IMR-90 (cell line): ENCODE measurements at regions not wholly inside any gene's neighbourhood (a gene's known extent, or its start where the extent isn't known, plus 50 kb on each side); places are given as distances from the start of the nearest gene placed in this dataset.

Experiments used
- ATAC-seq: fragments of 200-7000 bp; cut with Tn5 transposase; 2 replicates; pipeline ENCODE4 v1.9.1; 2020; ENCODE audit warnings: low read depth, mild to moderate bottlenecking, moderate library complexity
- BruUV-seq: library from RNA; stranded (reverse); fragments of 400-500 nt; replicated peaks from 2 replicates; lab custom pipeline; 2021; lab: Mats Ljungman, UMichigan
- CTCF ChIA-PET: fragments of 300-600 bp; formaldehyde crosslinking; extraction: SDS; loops from one replicate; lab custom pipeline; 2021; ENCODE audit warnings: antibody characterized with exemption; lab: Yijun Ruan, JAX
- POLR2A ChIA-PET: fragments of 300-600 bp; sonication (Branson Sonifier 250); formaldehyde crosslinking; loops from one replicate; lab custom pipeline; 2022; ENCODE audit warnings: antibody characterized with exemption; ENCODE audit not compliant: unreplicated experiment; lab: Charles Lee
- DNase-seq: peaks from one replicate; pipeline ENCODE4 v3.0.0; 2013
- H2AFZ ChIP-seq: replicated peaks from 2 replicates; pipeline ENCODE3; 2013; ENCODE audit warnings: low read length, mild to moderate bottlenecking; ENCODE audit not compliant: poor library complexity
- H2AK5ac ChIP-seq: 2 replicates; pipeline ENCODE4 v1.6.1; 2013; ENCODE audit warnings: low read depth, low read length, inconsistent platforms
- H2AK9ac ChIP-seq: replicated peaks from 2 replicates; pipeline ENCODE3; 2013; ENCODE audit warnings: mild to moderate bottlenecking, low read depth, low read length, moderate library complexity; ENCODE audit not compliant: poor library complexity
- H2BK120ac ChIP-seq: 2 replicates; pipeline ENCODE4 v1.6.1; 2013; ENCODE audit warnings: low read depth, low read length, inconsistent platforms
- H2BK15ac ChIP-seq: 3 replicates; pipeline ENCODE4 v1.6.1; 2013; ENCODE audit warnings: low read depth, low read length, inconsistent platforms
- H2BK20ac ChIP-seq: 2 replicates; pipeline ENCODE4 v1.6.1; 2013; ENCODE audit warnings: low read depth, mild to moderate bottlenecking, inconsistent platforms, low read length, moderate library complexity
- H2BK5ac ChIP-seq: 2 replicates; pipeline ENCODE4 v1.6.1; 2013; ENCODE audit warnings: mild to moderate bottlenecking, low read depth, low read length, inconsistent platforms; ENCODE audit not compliant: poor library complexity, severe bottlenecking
- H3K14ac ChIP-seq: replicated peaks from 2 replicates; pipeline ENCODE4 v1.6.1; 2013; ENCODE audit warnings: low read depth, low read length, inconsistent platforms
- H3K18ac ChIP-seq: 2 replicates; pipeline ENCODE4 v1.6.1; 2013; ENCODE audit warnings: low read depth, low read length, control low read depth
- H3K23ac ChIP-seq: 2 replicates; pipeline ENCODE4 v1.6.1; 2013; ENCODE audit warnings: low read depth, low read length, inconsistent platforms
- H3K27ac ChIP-seq: 2 replicates; pipeline ENCODE4 v1.5.1; 2013; ENCODE audit warnings: mild to moderate bottlenecking, control low read depth, low read length; ENCODE audit not compliant: insufficient read depth
- H3K27me3 ChIP-seq: 2 replicates; pipeline ENCODE4 v1.6.1; 2013; ENCODE audit warnings: low read length; ENCODE audit not compliant: control insufficient read depth, insufficient read depth
- H3K36me3 ChIP-seq: 2 replicates; pipeline ENCODE4 v1.6.1; 2013; ENCODE audit warnings: low read length, mixed read lengths; ENCODE audit not compliant: control insufficient read depth, insufficient read depth
- H3K4ac ChIP-seq: 2 replicates; pipeline ENCODE4 v1.6.1; 2013; ENCODE audit warnings: low read depth, low read length, inconsistent platforms
- H3K4me1 ChIP-seq: 2 replicates; pipeline ENCODE4 v1.6.1; 2013; ENCODE audit warnings: low read length, mixed read lengths; ENCODE audit not compliant: control insufficient read depth, insufficient read depth
- H3K4me2 ChIP-seq: 2 replicates; pipeline ENCODE4 v1.6.1; 2013; ENCODE audit warnings: low read depth, mild to moderate bottlenecking, control low read depth, low read length, moderate library complexity
- H3K4me3 ChIP-seq: 2 replicates; pipeline ENCODE4 v1.5.1; 2013; ENCODE audit warnings: low read depth, mild to moderate bottlenecking, control low read depth, low read length, moderate library complexity; ENCODE audit not compliant: insufficient read depth
- H3K56ac ChIP-seq: 2 replicates; pipeline ENCODE4 v1.6.1; 2013; ENCODE audit warnings: low read length, inconsistent platforms; ENCODE audit not compliant: insufficient read depth; ENCODE audit errors: extremely low read depth
- H3K79me1 ChIP-seq, 2 experiments: 2 replicates each; pipeline ENCODE4 v1.6.1; 2013; ENCODE audit warnings: low read length in 2 of 2, inconsistent platforms in 1 of 2, low read depth in 1 of 2
- H3K9ac ChIP-seq: 2 replicates; pipeline ENCODE4 v1.6.1; 2013; ENCODE audit warnings: low read depth, low read length, control low read depth
- H3K9me1 ChIP-seq: 2 replicates; pipeline ENCODE4 v1.6.1; 2013; ENCODE audit warnings: low read length, inconsistent platforms; ENCODE audit not compliant: insufficient read depth
- H3K9me3 ChIP-seq: 2 replicates; pipeline ENCODE4 v1.6.1; 2013; ENCODE audit warnings: low read length; ENCODE audit not compliant: control insufficient read depth, insufficient read depth
- H4K20me1 ChIP-seq: 2 replicates; pipeline ENCODE4 v1.6.1; 2013; ENCODE audit warnings: low read length, inconsistent platforms; ENCODE audit not compliant: insufficient read depth
- H4K5ac ChIP-seq: 2 replicates; pipeline ENCODE4 v1.6.1; 2013; ENCODE audit warnings: mild to moderate bottlenecking, low read depth, low read length, control low read depth
- H4K8ac ChIP-seq, 2 experiments: 2 replicates each; pipeline ENCODE4 v1.6.1; 2013; ENCODE audit warnings: low read depth in 2 of 2, low read length in 2 of 2, control low read depth in 1 of 2, inconsistent platforms in 1 of 2
- H4K91ac ChIP-seq: 2 replicates; pipeline ENCODE4 v1.6.1; 2013; ENCODE audit warnings: low read depth, low read length, inconsistent platforms; ENCODE audit not compliant: insufficient read depth
- BHLHE40 ChIP-seq: fragments of 150-350 bp; IDR thresholded peaks from 2 replicates; pipeline ENCODE4 v1.6.1; 2016; ENCODE audit warnings: mild to moderate bottlenecking, low read depth, low read length
- CEBPB ChIP-seq: IDR thresholded peaks from 2 replicates; pipeline ENCODE4 v1.6.1; 2012; ENCODE audit warnings: low read depth, low read length, improper control_type of control experiment
- CHD1 ChIP-seq: IDR thresholded peaks from 2 replicates; pipeline ENCODE4 v1.6.1; 2012; ENCODE audit warnings: low read depth, low read length, improper control_type of control experiment
- MAFK ChIP-seq: IDR thresholded peaks from 2 replicates; pipeline ENCODE4 v1.6.1; 2012; ENCODE audit warnings: low read depth, low read length, improper control_type of control experiment
- MAZ ChIP-seq: IDR thresholded peaks from 2 replicates; pipeline ENCODE4 v1.6.1; 2012; ENCODE audit warnings: low read depth, mild to moderate bottlenecking, low read length, improper control_type of control experiment, moderate library complexity, borderline replicate concordance
- MXI1 ChIP-seq: IDR thresholded peaks from 2 replicates; pipeline ENCODE4 v1.6.1; 2012; ENCODE audit warnings: low read depth, mild to moderate bottlenecking, low read length, moderate library complexity, borderline replicate concordance
- POLR2A ChIP-seq: IDR thresholded peaks from 2 replicates; pipeline ENCODE4 v1.6.1; 2012; ENCODE audit warnings: mild to moderate bottlenecking, low read depth, low read length
- RCOR1 ChIP-seq: IDR thresholded peaks from 2 replicates; pipeline ENCODE4 v1.6.1; 2012; ENCODE audit warnings: mild to moderate bottlenecking, low read length, improper control_type of control experiment; ENCODE audit not compliant: insufficient replicate concordance
- RFX5 ChIP-seq: IDR thresholded peaks from 2 replicates; pipeline ENCODE4 v1.8.0; 2012; ENCODE audit warnings: low read depth, mild to moderate bottlenecking, low read length, moderate library complexity
- SMC3 ChIP-seq: fragments of 150-350 bp; IDR thresholded peaks from 2 replicates; pipeline ENCODE4 v1.6.1; 2016; ENCODE audit warnings: low read depth, mild to moderate bottlenecking, antibody characterized with exemption, low read length, moderate library complexity
- WGBS, 2 experiments: methylation state at CpG; one replicate each; pipeline versions ENCODE4 v1.1.5 to v1.1.7; 2013; ENCODE audit warnings: missing lambda C conversion rate in 2 of 2; ENCODE audit not compliant: insufficient read length in 1 of 2; ENCODE audit errors: extremely low coverage in 2 of 2; 5-methylcytosine and 5-hydroxymethylcytosine counted together
- dilution Hi-C: fragments of 300-500 bp; cut with HindIII; formaldehyde crosslinking; loops from one replicate; pipeline ENCODE4 v1.14.3; 2018; ENCODE audit warnings: low sequenced_read_pairs; ENCODE audit not compliant: unreplicated experiment
- in situ Hi-C: fragments of 300-500 bp; cut with MboI; formaldehyde crosslinking; loops from 3 replicates; pipeline ENCODE4 v1.14.3; 2019; ENCODE audit warnings: low sequenced_read_pairs, inconsistent platforms, mixed read lengths
- intact Hi-C: fragments of 100-400 bp; cut with micrococcal nuclease; formaldehyde crosslinking; loops from 2 replicates; pipeline ENCODE4 v1.10.0; 2022
- TF ChIP-seq, protein P1 (sequence below): fragments of 150-350 bp; IDR thresholded peaks from 2 replicates; pipeline ENCODE4 v1.6.1; 2017; ENCODE audit warnings: mild to moderate bottlenecking, antibody characterized with exemption, low read length, low read depth
- TF ChIP-seq, protein P2 (sequence below): conservative IDR thresholded peaks from 2 replicates; pipeline ENCODE4 v1.5.1; 2012; ENCODE audit warnings: mild to moderate bottlenecking, low read depth, low read length, improper control_type of control experiment

DNA sequence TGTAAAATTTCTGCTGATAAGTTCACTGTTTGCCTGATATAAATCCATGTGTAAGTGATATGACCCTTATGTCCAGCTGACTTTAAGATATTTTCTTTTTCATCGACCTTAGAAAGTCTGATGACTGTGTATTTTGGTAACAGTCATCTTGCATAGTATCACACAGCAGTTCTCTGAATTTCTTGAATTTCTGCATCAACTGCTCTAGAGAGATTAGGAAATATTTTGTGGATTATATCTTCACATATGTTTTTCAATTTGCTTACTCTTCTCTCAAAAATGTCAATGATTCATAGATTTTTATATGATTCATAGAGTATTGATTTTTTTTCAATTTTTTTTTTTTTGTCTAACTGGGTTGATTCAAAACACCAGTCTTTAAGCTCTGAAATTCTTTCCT lies 945.3 kb downstream of the TRIB2 start:
- Histone ChIP-seq H3K56ac (no peak overlapping the region), H3K79me1 (no peaks in the 10 kb centered on the region), H3K9me1 (no peaks in the 10 kb centered on the region), H2AK9ac (no peak overlapping the region), H3K9ac (no peak overlapping the region), H3K4me3 (no peak overlapping the region), H3K4me2 (no peak overlapping the region), H3K18ac (no peak overlapping the region), H2AFZ (no peak overlapping the region), H2BK15ac (no peak overlapping the region), H3K27ac (no peak overlapping the region), H4K20me1 (no peaks in the 10 kb centered on the region), H2BK20ac (no peak overlapping the region), H4K91ac (no peak overlapping the region), H3K36me3 (no peaks in the 10 kb centered on the region), H3K27me3 (no peaks in the 10 kb centered on the region), H2AK5ac (no peak overlapping the region), H3K14ac (no peak overlapping the region), H2BK120ac (no peak overlapping the region), H3K9me3 (no peaks in the 10 kb centered on the region; the same call in 1 of the 2 replicates), H3K23ac (no peak overlapping the region), H2BK5ac (no peak overlapping the region), H3K4me1 (no peaks in the 10 kb centered on the region), H4K8ac (no peak overlapping the region), H3K4ac (no peak overlapping the region), H4K5ac (no peak overlapping the region)
- TF ChIP-seq, protein P1, sequence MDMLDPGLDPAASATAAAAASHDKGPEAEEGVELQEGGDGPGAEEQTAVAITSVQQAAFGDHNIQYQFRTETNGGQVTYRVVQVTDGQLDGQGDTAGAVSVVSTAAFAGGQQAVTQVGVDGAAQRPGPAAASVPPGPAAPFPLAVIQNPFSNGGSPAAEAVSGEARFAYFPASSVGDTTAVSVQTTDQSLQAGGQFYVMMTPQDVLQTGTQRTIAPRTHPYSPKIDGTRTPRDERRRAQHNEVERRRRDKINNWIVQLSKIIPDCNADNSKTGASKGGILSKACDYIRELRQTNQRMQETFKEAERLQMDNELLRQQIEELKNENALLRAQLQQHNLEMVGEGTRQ = no peak
- TF ChIP-seq BHLHE40 = no peak
- TF ChIP-seq RFX5 = no peak
- no peak for TF ChIP-seq MAZ
- no peak for TF ChIP-seq RCOR1
- no peak for TF ChIP-seq CHD1
- TF ChIP-seq MXI1 = no peak
- TF ChIP-seq SMC3 = no peak
- TF ChIP-seq, protein P2, sequence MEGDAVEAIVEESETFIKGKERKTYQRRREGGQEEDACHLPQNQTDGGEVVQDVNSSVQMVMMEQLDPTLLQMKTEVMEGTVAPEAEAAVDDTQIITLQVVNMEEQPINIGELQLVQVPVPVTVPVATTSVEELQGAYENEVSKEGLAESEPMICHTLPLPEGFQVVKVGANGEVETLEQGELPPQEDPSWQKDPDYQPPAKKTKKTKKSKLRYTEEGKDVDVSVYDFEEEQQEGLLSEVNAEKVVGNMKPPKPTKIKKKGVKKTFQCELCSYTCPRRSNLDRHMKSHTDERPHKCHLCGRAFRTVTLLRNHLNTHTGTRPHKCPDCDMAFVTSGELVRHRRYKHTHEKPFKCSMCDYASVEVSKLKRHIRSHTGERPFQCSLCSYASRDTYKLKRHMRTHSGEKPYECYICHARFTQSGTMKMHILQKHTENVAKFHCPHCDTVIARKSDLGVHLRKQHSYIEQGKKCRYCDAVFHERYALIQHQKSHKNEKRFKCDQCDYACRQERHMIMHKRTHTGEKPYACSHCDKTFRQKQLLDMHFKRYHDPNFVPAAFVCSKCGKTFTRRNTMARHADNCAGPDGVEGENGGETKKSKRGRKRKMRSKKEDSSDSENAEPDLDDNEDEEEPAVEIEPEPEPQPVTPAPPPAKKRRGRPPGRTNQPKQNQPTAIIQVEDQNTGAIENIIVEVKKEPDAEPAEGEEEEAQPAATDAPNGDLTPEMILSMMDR = no peak
- no peak for TF ChIP-seq POLR2A
- no peak for TF ChIP-seq MAFK
- TF ChIP-seq CEBPB = no peak
- ChIA-PET POLR2A (no interaction called here), CTCF (no interaction called here)
- in situ Hi-C loops = no loop called here
- intact Hi-C loops = no loop called here
- dilution Hi-C loops = no loop called here
- ATAC-seq = no peak
- peak; percentile 27 for DNase-seq
- no CpG with 5 or more reads among the region's 1 CpG for WGBS, 2 experiments
- no TSS peak for BruUV-seq
